Nephron progenitor cell (in vitro differentiated cells): ENCODE measurements at regions not wholly inside any gene's neighbourhood (a gene's known extent, or its start where the extent isn't known, plus 50 kb on each side); places are given as distances from the start of the nearest gene placed in this dataset.

Source experiments
- DNase-seq: peaks from one replicate; pipeline ENCODE4 v3.0.0; 2021
- H3K27ac Mint-ChIP-seq: 2 replicates; pipeline ENCODE4 v1.8.0; 2021; ENCODE audit warnings: mild to moderate bottlenecking, moderate library complexity, mixed read lengths
- H3K27me3 Mint-ChIP-seq: 2 replicates; pipeline ENCODE4 v1.8.0; 2021; ENCODE audit warnings: mild to moderate bottlenecking, low read depth, mixed read lengths; ENCODE audit not compliant: poor library complexity
- H3K36me3 Mint-ChIP-seq: 2 replicates; pipeline ENCODE4 v1.8.0; 2021; ENCODE audit warnings: low read depth, mixed read lengths
- H3K4me1 Mint-ChIP-seq: 2 replicates; pipeline ENCODE4 v1.8.0; 2021; ENCODE audit warnings: mixed read lengths
- H3K4me3 Mint-ChIP-seq: 2 replicates; pipeline ENCODE4 v1.8.0; 2021; ENCODE audit warnings: mild to moderate bottlenecking, moderate library complexity, mixed read lengths
- H3K9me3 Mint-ChIP-seq: 2 replicates; pipeline ENCODE4 v1.8.0; 2021; ENCODE audit warnings: mild to moderate bottlenecking, moderate library complexity, mixed read lengths
- CTCF ChIP-seq: fragments of 200-600 bp; sonication (generic); IDR thresholded peaks from 2 replicates; pipeline ENCODE4 v1.5.0; 2021; ENCODE audit warnings: antibody characterized with exemption

GRCh38 chr5:167247816-167248215 lies 1043.6 kb upstream of the WWC1 start:
- H3K27me3 Mint-ChIP-seq, result no peaks in the 10 kb centered on the region
- no peaks in the 10 kb centered on the region for H3K36me3 Mint-ChIP-seq
- DNase-seq, result no peak
- H3K4me3 Mint-ChIP-seq, result no peak overlapping the region
- H3K4me1 Mint-ChIP-seq, result peaks cover 11% of the 10 kb centered on the region
- no peak overlapping the region for H3K27ac Mint-ChIP-seq
- no peaks in the 10 kb centered on the region for H3K9me3 Mint-ChIP-seq
- TF ChIP-seq CTCF, result no peak

- no peaks in the 10 kb centered on the region for H3K9me3 Mint-ChIP-seq
- no peak overlapping the region for H3K4me3 Mint-ChIP-seq
- H3K27ac Mint-ChIP-seq, result no peak overlapping the region
- H3K27me3 Mint-ChIP-seq, result no peaks in the 10 kb centered on the region
- peaks cover 11% of the 10 kb centered on the region for H3K4me1 Mint-ChIP-seq
- TF ChIP-seq CTCF, result no peak
- H3K36me3 Mint-ChIP-seq, result no peaks in the 10 kb centered on the region
- no peak for DNase-seq
These were observed 1043.2 kb upstream of the WWC1 start for GRCh38 chr5:167248257-167248656.

- peaks cover under 1% of the 10 kb centered on the region for H3K4me1 Mint-ChIP-seq
- no peak for TF ChIP-seq CTCF
- H3K36me3 Mint-ChIP-seq, result no peaks in the 10 kb centered on the region
- no peak for DNase-seq
- no peaks in the 10 kb centered on the region for H3K9me3 Mint-ChIP-seq
- no peak overlapping the region for H3K4me3 Mint-ChIP-seq
- no peaks in the 10 kb centered on the region for H3K27me3 Mint-ChIP-seq
- no peak overlapping the region for H3K27ac Mint-ChIP-seq
These were observed 1040.4 kb upstream of the WWC1 start for GRCh38 chr5:167250996-167251395.

- Mint-ChIP-seq H3K4me3 (no peak overlapping the region), H3K9me3 (no peaks in the 10 kb centered on the region), H3K4me1 (no peaks in the 10 kb centered on the region), H3K27me3 (no peaks in the 10 kb centered on the region), H3K36me3 (no peaks in the 10 kb centered on the region), H3K27ac (no peak overlapping the region)
- DNase-seq, result no peak
- TF ChIP-seq CTCF, result no peak
These were observed 1037.3 kb upstream of the WWC1 start for GRCh38 chr5:167254132-167254531.

- no peaks in the 10 kb centered on the region for H3K36me3 Mint-ChIP-seq
These were observed 1035.5 kb upstream of the WWC1 start for GRCh38 chr5:167255926-167256325.

More at GRCh38 chr5:167255926-167256325, 1035.5 kb upstream of the WWC1 start:
- Mint-ChIP-seq H3K9me3 (no peaks in the 10 kb centered on the region), H3K27me3 (no peaks in the 10 kb centered on the region), H3K4me1 (no peaks in the 10 kb centered on the region), H3K4me3 (no peak overlapping the region), H3K27ac (no peak overlapping the region)
- DNase-seq, result no peak
- no peak for TF ChIP-seq CTCF
